Lower leg skin (tissue), 4 donors: ENCODE measurements at regions not wholly inside any gene's neighbourhood (a gene's known extent, or its start where the extent isn't known, plus 50 kb on each side); places are given as distances from the start of the nearest gene placed in this dataset.

Experiments used
- DNase-seq, 2 donors: peaks; one replicate each; pipeline ENCODE4 v3.0.0-alpha.2; 2019; ENCODE audit warnings: low spot score in 2 of 2
- H3K4me3 ChIP-seq: fragments of 200-600 bp; sonication (generic); 2 replicates; pipeline ENCODE4 v1.5.1; 2017; ENCODE audit warnings: mild to moderate bottlenecking, low read depth; ENCODE audit not compliant: poor library complexity, severe bottlenecking
- POLR2A ChIP-seq, 2 donors: fragments of 450-650 bp; IDR thresholded peaks; one replicate each; pipeline ENCODE4 v1.6.1; 2016 to 2017; ENCODE audit warnings: antibody characterized with exemption in 2 of 2, mild to moderate bottlenecking in 1 of 2, moderate library complexity in 1 of 2
- WGBS, 2 donors: methylation state at CpG; one replicate each; pipeline ENCODE4 v1.1.5; 2018; 5-methylcytosine and 5-hydroxymethylcytosine counted together
- intact Hi-C: fragments of 100-400 bp; cut with DNase I; formaldehyde crosslinking; loops from one replicate; pipeline ENCODE4 v1.15.0; 2023; ENCODE audit warnings: low total_unique reads
- TF ChIP-seq, protein P1 (sequence below), 3 donors: fragments of 450-650 bp; IDR thresholded peaks; one replicate each; pipeline ENCODE4 v1.5.1; 2016; ENCODE audit warnings: antibody characterized with exemption in 3 of 3, mild to moderate bottlenecking in 3 of 3, moderate library complexity in 2 of 3

DNA sequence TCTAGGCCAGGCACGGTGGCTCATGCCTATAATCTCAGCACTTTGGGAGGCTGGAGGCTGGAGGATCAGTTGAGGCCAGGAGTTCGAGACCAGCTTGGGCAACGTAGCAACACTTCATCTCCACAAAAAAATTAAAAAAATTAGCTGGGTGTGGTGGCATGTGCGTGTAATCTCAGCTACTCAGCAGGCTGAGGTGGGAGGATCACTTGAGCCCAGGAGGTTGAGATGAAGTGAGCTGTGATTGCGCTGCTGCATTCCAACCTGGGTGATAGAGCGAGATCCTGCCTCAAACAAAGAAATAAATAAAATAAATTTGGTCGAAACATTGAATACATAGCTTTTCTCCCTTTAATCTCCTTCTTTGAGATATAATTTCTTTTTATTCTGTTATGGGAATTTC is 80.6 kb upstream of the ITGB1 start:
- 83 to 88% methylated on average over 7 of the region's 7 CpGs for WGBS, 2 donors
- intact Hi-C loops = no loop called here
- H3K4me3 ChIP-seq = no peak overlapping the region
- no peak for DNase-seq
- TF ChIP-seq, protein P1, sequence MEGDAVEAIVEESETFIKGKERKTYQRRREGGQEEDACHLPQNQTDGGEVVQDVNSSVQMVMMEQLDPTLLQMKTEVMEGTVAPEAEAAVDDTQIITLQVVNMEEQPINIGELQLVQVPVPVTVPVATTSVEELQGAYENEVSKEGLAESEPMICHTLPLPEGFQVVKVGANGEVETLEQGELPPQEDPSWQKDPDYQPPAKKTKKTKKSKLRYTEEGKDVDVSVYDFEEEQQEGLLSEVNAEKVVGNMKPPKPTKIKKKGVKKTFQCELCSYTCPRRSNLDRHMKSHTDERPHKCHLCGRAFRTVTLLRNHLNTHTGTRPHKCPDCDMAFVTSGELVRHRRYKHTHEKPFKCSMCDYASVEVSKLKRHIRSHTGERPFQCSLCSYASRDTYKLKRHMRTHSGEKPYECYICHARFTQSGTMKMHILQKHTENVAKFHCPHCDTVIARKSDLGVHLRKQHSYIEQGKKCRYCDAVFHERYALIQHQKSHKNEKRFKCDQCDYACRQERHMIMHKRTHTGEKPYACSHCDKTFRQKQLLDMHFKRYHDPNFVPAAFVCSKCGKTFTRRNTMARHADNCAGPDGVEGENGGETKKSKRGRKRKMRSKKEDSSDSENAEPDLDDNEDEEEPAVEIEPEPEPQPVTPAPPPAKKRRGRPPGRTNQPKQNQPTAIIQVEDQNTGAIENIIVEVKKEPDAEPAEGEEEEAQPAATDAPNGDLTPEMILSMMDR (IDR thresholded peaks at IDR 0.05) = no peak
- TF ChIP-seq POLR2A (IDR thresholded peaks at IDR 0.05) = no peak

GRCh38 chr10:33037726-33038125 is 79.7 kb upstream of the ITGB1 start:
- H3K4me3 ChIP-seq = no peak overlapping the region
- no peak for TF ChIP-seq POLR2A (IDR thresholded peaks at IDR 0.05)
- TF ChIP-seq, protein P1 (IDR thresholded peaks at IDR 0.05) = no peak
- intact Hi-C loops = no loop called here
- no peak for DNase-seq
- 57 to 59% methylated on average over 8 of the region's 8 CpGs for WGBS, 2 donors

DNA sequence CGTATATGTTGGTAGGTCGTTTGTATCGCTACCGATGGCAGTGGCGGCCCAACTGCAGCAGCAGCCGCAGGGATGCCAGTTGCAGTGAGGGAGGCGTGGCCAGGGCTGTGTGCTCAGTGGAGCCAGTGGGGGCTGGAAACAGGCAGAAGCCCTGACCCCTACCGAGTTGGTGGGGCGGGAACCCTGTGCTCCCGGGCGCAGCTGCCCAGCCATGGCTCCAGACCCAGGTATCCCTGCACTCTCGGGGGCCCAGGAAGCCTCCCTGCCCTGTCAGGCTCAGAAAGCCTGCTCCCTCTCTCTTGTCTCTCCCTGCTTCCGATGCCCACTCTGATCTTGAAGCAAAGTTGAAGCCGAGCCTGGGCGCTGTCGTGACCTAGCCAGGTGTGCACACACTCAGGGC is 78.6 kb upstream of the ITGB1 start:
- 95 to 97% methylated on average over 15 to 16 of the region's 16 CpGs for WGBS, 2 donors
- no peak for DNase-seq
- intact Hi-C loops = no loop called here
- no peak for TF ChIP-seq POLR2A (IDR thresholded peaks at IDR 0.05)
- TF ChIP-seq, protein P1 (IDR thresholded peaks at IDR 0.05) = no peak
- H3K4me3 ChIP-seq = no peak overlapping the region

DNA sequence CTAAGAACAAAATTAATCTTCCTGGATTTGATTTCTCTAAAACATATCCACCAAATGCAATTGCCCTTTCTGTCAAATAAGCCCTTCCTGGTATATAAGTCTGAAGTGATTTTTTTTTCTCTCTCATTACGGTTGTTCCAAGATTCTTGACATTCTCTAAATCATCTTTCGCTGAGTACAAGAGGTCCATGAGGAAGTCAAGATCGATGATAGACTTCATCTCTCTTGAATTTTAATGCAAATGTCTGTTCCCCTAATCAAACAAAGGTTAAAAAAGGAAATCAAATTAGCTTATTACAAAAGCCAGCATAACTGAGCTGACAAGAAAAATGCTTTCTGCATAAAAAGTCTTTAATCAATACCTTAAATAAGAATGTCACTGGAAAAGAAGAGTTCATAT is 77.4 kb upstream of the ITGB1 start:
- no peak for DNase-seq
- no peak for TF ChIP-seq POLR2A (IDR thresholded peaks at IDR 0.05)
- 86 to 87% methylated on average over 3 of the region's 3 CpGs for WGBS, 2 donors
- H3K4me3 ChIP-seq = no peak overlapping the region
- intact Hi-C loops = no loop called here

DNA sequence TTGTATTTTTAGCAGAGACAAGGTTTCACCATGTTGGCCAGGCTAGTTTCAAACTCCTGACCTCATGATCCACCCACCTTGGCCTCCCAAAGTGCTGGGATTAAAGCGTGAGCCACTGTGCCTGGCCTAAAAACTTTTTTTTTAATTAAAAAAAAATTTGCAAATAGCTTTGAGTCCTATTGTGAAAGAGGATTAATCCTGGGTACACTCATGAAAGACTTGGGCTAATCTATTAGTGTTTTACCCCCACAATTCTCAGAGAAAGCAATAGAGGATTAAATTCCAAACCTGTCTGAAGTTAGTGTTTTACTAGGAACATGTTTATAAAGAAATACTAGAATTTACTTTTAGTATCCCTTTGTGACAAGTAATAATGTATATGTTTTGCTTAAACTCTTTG is 76.9 kb upstream of the ITGB1 start:
- no peak for DNase-seq
- no peak overlapping the region for H3K4me3 ChIP-seq
- 89 to 92% methylated on average over 1 of the region's 1 CpG for WGBS, 2 donors
- intact Hi-C loops = no loop called here
- TF ChIP-seq, protein P1 (IDR thresholded peaks at IDR 0.05) = no peak

DNA sequence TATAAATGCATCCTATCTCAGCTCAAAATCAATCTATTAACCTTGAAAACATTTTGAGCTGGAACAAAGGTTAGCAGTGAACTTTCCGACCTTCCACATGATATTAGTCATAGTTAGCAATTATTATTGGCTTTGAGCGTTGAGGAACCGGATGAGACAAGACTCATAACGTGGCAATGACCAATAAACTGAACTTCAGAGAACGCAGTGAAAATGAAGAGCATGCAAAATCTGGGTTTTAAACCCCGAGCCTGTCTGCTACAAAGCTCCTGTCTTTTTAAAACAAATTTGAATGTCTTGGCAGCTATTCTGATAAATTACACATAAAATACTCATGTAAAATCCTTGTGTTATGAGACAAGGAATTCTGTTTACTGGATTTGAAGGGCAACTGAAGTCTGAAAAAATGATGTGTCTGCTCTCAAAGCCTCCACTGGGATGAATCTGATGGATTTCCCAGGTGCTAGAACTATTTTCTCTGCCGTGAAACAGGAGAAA is 74.7 kb upstream of the ITGB1 start:
- H3K4me3 ChIP-seq = no peak overlapping the region
- DNase-seq = no peak
- no peak for TF ChIP-seq POLR2A (IDR thresholded peaks at IDR 0.05)
- TF ChIP-seq, protein P1 (IDR thresholded peaks at IDR 0.05) = no peak
- 24 to 31% methylated on average over 7 of the region's 7 CpGs for WGBS, 2 donors
- intact Hi-C loops = no loop called here
